Fibroblast of lung (primary cell): ENCODE measurements at regions not wholly inside any gene's neighbourhood (a gene's known extent, or its start where the extent isn't known, plus 50 kb on each side); places are given as distances from the start of the nearest gene placed in this dataset.

ENCODE experiments used
- DNase-seq, 2 donors: peaks; one replicate each; pipeline versions ENCODE4 v3.0.0 to v3.0.0-alpha.2; 2010; ENCODE audit warnings: low read depth in 2 of 2
- H2AFZ ChIP-seq: 2 replicates; pipeline ENCODE4 v1.5.1; 2012; ENCODE audit warnings: low read length, control low read depth, inconsistent platforms
- H3K27ac ChIP-seq: 2 replicates; pipeline ENCODE4 v1.5.1; 2011; ENCODE audit warnings: low read length, control low read depth; ENCODE audit not compliant: insufficient read depth
- H3K27me3 ChIP-seq: 2 replicates; pipeline ENCODE4 v1.5.1; 2011; ENCODE audit warnings: mild to moderate bottlenecking, low read length; ENCODE audit not compliant: control insufficient read depth, insufficient read depth
- H3K36me3 ChIP-seq: 2 replicates; pipeline ENCODE4 v1.5.1; 2011; ENCODE audit warnings: low read length; ENCODE audit not compliant: control insufficient read depth, insufficient read depth
- H3K4me1 ChIP-seq: 2 replicates; pipeline ENCODE4 v1.5.1; 2011; ENCODE audit warnings: low read length; ENCODE audit not compliant: control insufficient read depth, insufficient read depth; ENCODE audit errors: extremely low read depth
- H3K4me2 ChIP-seq: 2 replicates; pipeline ENCODE4 v1.5.1; 2011; ENCODE audit warnings: low read length, control low read depth; ENCODE audit not compliant: insufficient read depth; ENCODE audit errors: extremely low read depth
- H3K4me3 ChIP-seq, 4 experiments: fragments of 200-600 bp in 1 of 4; sonication (generic) in 1 of 4; replicated peaks in 1 of 4; 2 replicates each; pipeline ENCODE4 v1.5.1; 2011 to 2016; ENCODE audit warnings: low read length in 4 of 4, low read depth in 3 of 4, mild to moderate bottlenecking in 3 of 4, control low read depth in 2 of 4, inconsistent platforms in 1 of 4, mixed read lengths in 1 of 4; ENCODE audit not compliant: insufficient read depth in 1 of 4; ENCODE audit errors: control extremely low read depth in 1 of 4
- H3K79me2 ChIP-seq: 2 replicates; pipeline ENCODE4 v1.5.1; 2012; ENCODE audit warnings: mild to moderate bottlenecking, low read length, inconsistent platforms; ENCODE audit not compliant: control insufficient read depth, insufficient read depth
- H3K9ac ChIP-seq: 2 replicates; pipeline ENCODE4 v1.5.1; 2011; ENCODE audit warnings: mild to moderate bottlenecking, low read length, control low read depth; ENCODE audit not compliant: insufficient read depth
- H3K9me3 ChIP-seq: 2 replicates; pipeline ENCODE4 v1.5.1; 2012; ENCODE audit warnings: low read depth, low read length; ENCODE audit not compliant: control insufficient read depth, insufficient read depth
- H4K20me1 ChIP-seq: 2 replicates; pipeline ENCODE4 v1.5.1; 2011; ENCODE audit warnings: low read length; ENCODE audit not compliant: control insufficient read depth, insufficient read depth; ENCODE audit errors: extremely low read depth
- EZH2 ChIP-seq: IDR thresholded peaks from 2 replicates; pipeline ENCODE4 v1.5.1; 2012; ENCODE audit warnings: low read length, control low read depth, mild to moderate bottlenecking; ENCODE audit errors: missing control alignments
- TF ChIP-seq, protein P1 (sequence below), 2 donors: IDR thresholded peaks in 1 of 2; conservative IDR thresholded peaks in 1 of 2; 1 replicate in 1 of 2; 2 replicates in 1 of 2; pipeline ENCODE4 v1.5.1; 2011 to 2012; ENCODE audit warnings: low read length in 2 of 2, control low read depth in 1 of 2, inconsistent platforms in 1 of 2, low read depth in 1 of 2, mild to moderate bottlenecking in 1 of 2

DNA sequence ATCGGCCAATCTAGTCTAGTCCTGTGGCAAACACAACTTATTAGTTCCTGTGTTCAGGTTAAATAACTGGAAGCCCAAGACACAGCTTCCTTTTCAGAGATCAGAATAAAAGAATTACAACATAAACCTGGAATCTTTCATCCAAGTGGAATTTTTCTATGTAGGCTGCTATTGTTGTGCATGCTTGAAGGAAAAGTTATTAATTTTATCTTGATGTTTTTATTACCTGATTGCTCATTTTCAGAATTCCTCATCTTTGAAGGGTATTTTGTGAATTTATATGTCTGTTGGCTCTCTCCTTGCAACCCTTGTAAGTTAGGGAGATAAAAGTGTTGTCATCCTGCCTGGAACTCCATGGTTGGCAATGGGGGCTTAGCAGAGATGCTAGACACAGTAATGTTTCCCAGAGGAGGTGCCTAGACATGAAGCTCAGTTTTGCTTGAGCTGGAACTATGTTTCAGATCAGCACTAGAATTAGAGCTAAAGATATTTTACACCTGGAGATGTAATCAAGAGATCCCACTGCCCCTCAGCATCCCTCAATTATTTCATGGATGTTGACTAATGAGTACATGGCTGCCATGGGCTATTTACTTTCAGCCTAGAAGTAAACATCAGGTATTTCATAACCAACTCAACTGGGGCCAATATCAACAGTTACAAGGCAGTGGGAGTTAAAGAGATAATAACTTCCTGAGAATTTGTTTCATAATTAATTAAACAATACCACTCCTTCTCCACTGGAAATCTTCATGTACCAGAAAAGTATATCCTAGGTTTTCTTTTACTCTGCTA, 367.0 kb upstream of the MARCKS start:
- Histone ChIP-seq H4K20me1 (no peaks in the 10 kb centered on the region), H3K79me2 (no peaks in the 10 kb centered on the region), H3K27me3 (no peaks in the 10 kb centered on the region), H3K4me2 (no peak overlapping the region), H3K9ac (no peak overlapping the region), H3K27ac (no peak overlapping the region), H3K36me3 (no peaks in the 10 kb centered on the region), H2AFZ (no peak overlapping the region), H3K4me3 (no peak overlapping the region), H3K9me3 (no peaks in the 10 kb centered on the region), H3K4me1 (no peaks in the 10 kb centered on the region)
- peak in 1 of 2 donors; percentile 8 for DNase-seq
- TF ChIP-seq, protein P1, sequence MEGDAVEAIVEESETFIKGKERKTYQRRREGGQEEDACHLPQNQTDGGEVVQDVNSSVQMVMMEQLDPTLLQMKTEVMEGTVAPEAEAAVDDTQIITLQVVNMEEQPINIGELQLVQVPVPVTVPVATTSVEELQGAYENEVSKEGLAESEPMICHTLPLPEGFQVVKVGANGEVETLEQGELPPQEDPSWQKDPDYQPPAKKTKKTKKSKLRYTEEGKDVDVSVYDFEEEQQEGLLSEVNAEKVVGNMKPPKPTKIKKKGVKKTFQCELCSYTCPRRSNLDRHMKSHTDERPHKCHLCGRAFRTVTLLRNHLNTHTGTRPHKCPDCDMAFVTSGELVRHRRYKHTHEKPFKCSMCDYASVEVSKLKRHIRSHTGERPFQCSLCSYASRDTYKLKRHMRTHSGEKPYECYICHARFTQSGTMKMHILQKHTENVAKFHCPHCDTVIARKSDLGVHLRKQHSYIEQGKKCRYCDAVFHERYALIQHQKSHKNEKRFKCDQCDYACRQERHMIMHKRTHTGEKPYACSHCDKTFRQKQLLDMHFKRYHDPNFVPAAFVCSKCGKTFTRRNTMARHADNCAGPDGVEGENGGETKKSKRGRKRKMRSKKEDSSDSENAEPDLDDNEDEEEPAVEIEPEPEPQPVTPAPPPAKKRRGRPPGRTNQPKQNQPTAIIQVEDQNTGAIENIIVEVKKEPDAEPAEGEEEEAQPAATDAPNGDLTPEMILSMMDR (conservative IDR thresholded peaks at IDR 0.05 in 1 of 2, IDR thresholded peaks at IDR 0.05 in 1 of 2; ENCODE audit: low read depth in 1 of 2, low read length in 2 of 2), result no peak
- no peak for TF ChIP-seq EZH2

DNA sequence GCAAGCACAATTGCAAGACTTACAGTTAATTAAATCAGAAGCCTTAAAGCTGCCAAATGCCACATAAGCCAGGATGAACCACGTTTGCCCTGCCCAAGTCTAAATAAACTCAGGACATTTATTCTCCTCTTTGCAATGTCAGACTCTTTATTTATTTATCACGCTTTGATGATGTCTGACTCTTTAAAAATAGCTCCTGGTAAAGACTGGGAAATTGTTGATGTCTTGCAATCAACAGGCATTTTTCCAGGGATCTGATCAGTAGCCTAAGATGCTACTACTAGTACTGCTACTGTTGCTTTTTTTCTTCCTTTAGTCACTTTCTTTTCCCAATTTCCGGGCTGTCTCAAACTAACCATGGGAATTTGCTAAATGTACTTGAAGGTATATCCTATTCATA, 365.8 kb upstream of the MARCKS start:
- no peaks in the 10 kb centered on the region for H3K79me2 ChIP-seq
- H2AFZ ChIP-seq, result no peak overlapping the region
- no peaks in the 10 kb centered on the region for H3K27me3 ChIP-seq
- no peak overlapping the region for H3K4me2 ChIP-seq
- H3K27ac ChIP-seq, result no peak overlapping the region
- no peak overlapping the region for H3K9ac ChIP-seq
- DNase-seq, result no peak
- no peak overlapping the region for H3K4me3 ChIP-seq
- no peaks in the 10 kb centered on the region for H3K9me3 ChIP-seq
- TF ChIP-seq EZH2, result no peak
- H3K36me3 ChIP-seq, result no peaks in the 10 kb centered on the region
- no peaks in the 10 kb centered on the region for H4K20me1 ChIP-seq
- no peaks in the 10 kb centered on the region for H3K4me1 ChIP-seq

DNA sequence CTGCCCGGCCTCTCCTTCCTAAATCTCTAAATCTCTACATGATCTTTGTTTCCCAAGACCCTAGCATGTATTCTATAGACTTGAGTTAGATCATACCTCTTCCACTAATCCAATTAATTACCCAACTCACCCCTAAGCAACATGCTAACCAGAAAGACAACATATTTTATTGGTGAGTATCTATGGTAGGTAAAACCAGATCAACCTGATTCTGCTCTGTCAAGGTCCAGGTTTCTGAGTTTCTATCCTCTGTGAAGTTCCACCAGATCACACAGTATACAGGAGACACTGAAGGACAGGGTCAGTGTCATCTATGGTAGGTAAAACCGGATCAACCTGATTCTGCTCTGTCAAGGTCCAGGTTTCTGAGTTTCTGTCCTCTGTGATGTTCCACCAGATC, 363.2 kb upstream of the MARCKS start:
- TF ChIP-seq EZH2, result no peak
- TF ChIP-seq, protein P1 (conservative IDR thresholded peaks at IDR 0.05 in 1 of 2, IDR thresholded peaks at IDR 0.05 in 1 of 2; ENCODE audit: low read depth in 1 of 2, low read length in 2 of 2), result no peak
- no peak for DNase-seq
- no peaks in the 10 kb centered on the region for H3K36me3 ChIP-seq

More for the DNA sequence above, 363.2 kb upstream of the MARCKS start:
- no peaks in the 10 kb centered on the region for H3K79me2 ChIP-seq
- H4K20me1 ChIP-seq, result no peaks in the 10 kb centered on the region
- H3K27ac ChIP-seq, result no peak overlapping the region
- H3K9ac ChIP-seq, result no peak overlapping the region
- no peaks in the 10 kb centered on the region for H3K9me3 ChIP-seq
- H3K4me3 ChIP-seq, result no peak overlapping the region
- no peaks in the 10 kb centered on the region for H3K27me3 ChIP-seq
- no peak overlapping the region for H3K4me2 ChIP-seq
- no peak overlapping the region for H2AFZ ChIP-seq
- H3K4me1 ChIP-seq, result no peaks in the 10 kb centered on the region
